ENCODE measurements at regions not wholly inside any gene's neighbourhood (a gene's known extent, or its start where the extent isn't known, plus 50 kb on each side); places are given as distances from the start of the nearest gene placed in this dataset.

- TF ChIP-seq CTCF (IDR thresholded peaks at IDR 0.05; ENCODE audit: low read depth, low read length): no peak
- no peak for DNase-seq (ENCODE audit: extremely low read depth, low read depth)
These were observed 59.8 kb upstream of the GNG12 start for GRCh38 chr1:67893126-67893495.

- TF ChIP-seq CTCF (IDR thresholded peaks at IDR 0.05; ENCODE audit: low read depth, low read length): no peak
- DNase-seq (ENCODE audit: extremely low read depth, low read depth): no peak
These were observed 59.3 kb upstream of the GNG12 start for GRCh38 chr1:67892476-67893125.

GRCh38 chr1:67890857-67891256, 57.6 kb upstream of the GNG12 start:
- no peak for TF ChIP-seq CTCF (IDR thresholded peaks at IDR 0.05; ENCODE audit: low read depth, low read length)

DNA sequence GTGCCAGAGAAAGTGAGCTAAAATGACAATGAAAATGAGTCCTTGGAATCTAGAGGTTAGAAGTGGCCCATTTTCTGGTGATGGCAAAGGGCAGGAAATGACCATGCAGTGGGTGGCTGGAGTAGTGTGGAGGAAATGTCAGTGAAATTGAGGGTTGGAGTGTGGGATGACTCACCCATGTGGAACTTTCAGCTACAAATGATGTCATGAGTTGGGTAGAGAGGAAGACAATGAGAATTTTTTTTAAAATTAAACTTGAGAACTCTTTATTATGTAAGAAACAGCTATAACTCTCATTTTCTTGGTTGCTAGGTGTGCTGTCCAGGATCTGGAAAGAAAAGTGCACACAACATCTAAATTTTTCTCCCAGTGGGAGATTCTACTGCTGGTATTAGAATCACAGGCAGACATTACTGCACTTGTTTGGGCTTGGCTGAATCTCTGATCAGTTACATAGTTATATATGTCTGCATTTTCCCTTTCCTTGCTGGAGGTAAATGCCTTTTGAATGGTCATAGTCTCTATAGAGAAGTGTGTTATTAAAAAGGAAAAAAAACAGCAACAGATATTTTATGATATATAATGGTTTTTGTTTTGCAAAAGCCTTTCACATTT, 56.8 kb upstream of the GNG12 start:
- TF ChIP-seq CTCF (IDR thresholded peaks at IDR 0.05; ENCODE audit: low read depth, low read length): no peak
- peak; percentile 35 for DNase-seq (ENCODE audit: extremely low read depth, low read depth)

More at GRCh38 chr1:67890857-67891256, 57.6 kb upstream of the GNG12 start:
- no peak for DNase-seq (ENCODE audit: extremely low read depth, low read depth)

DNA sequence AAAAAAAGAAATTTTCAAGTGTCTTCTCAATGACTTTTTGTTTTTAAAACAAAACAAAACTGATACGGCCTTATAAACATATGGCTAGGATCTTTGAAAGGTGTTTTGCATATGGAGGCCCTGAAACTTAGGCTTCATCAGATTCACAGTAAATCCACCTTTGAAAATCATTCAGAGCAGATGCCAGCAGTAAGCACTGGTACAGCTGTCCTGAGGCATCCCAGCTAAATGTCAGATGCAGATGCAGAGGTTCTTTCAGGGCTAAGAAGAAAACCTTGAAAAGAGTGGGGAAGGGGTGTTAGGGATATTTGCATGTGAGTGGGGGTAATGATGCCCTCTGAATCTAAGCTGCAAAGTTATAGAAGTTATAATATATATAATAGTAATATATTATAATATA, 56.2 kb upstream of the GNG12 start:
- TF ChIP-seq CTCF (IDR thresholded peaks at IDR 0.05; ENCODE audit: low read depth, low read length): no peak
- no peak for DNase-seq (ENCODE audit: extremely low read depth, low read depth)

GRCh38 chr1:67888216-67889106, 55.2 kb upstream of the GNG12 start:
- no peak for DNase-seq (ENCODE audit: extremely low read depth, low read depth)
- TF ChIP-seq CTCF (IDR thresholded peaks at IDR 0.05; ENCODE audit: low read depth, low read length): no peak

- no peak for TF ChIP-seq CTCF (IDR thresholded peaks at IDR 0.05; ENCODE audit: low read depth, low read length)
- DNase-seq (ENCODE audit: extremely low read depth, low read depth): no peak
These were observed 53.9 kb upstream of the GNG12 start for GRCh38 chr1:67887146-67887545.
